ENCODE measurements at regions not wholly inside any gene's neighbourhood (a gene's known extent, or its start where the extent isn't known, plus 50 kb on each side); places are given as distances from the start of the nearest gene placed in this dataset.

- TF ChIP-seq ZFY (CRISPR knock-in tag; IDR thresholded peaks at IDR 0.05): no peak
- TF ChIP-seq NFYB (CRISPR knock-in tag; IDR thresholded peaks at IDR 0.05): no peak
- TF ChIP-seq JDP2 (CRISPR knock-in tag; IDR thresholded peaks at IDR 0.05; ENCODE audit: borderline replicate concordance): no peak
- no peak for TF ChIP-seq ZNF34 (CRISPR knock-in tag; IDR thresholded peaks at IDR 0.05; ENCODE audit: borderline replicate concordance)
- TF ChIP-seq ZNF704 (CRISPR knock-in tag; IDR thresholded peaks at IDR 0.05; ENCODE audit: borderline replicate concordance): no peak
- no peak for TF ChIP-seq HOXA9 (CRISPR knock-in tag; IDR thresholded peaks at IDR 0.05; ENCODE audit: borderline replicate concordance)
- no peak for TF ChIP-seq MEF2D (CRISPR knock-in tag; IDR thresholded peaks at IDR 0.05)
- TF ChIP-seq ZBTB2 (CRISPR knock-in tag; IDR thresholded peaks at IDR 0.05; ENCODE audit: low read depth): no peak
- no peak for TF ChIP-seq CTCF (CRISPR knock-in tag; IDR thresholded peaks at IDR 0.05)
- no peak for TF ChIP-seq THAP9 (CRISPR knock-in tag; IDR thresholded peaks at IDR 0.05; ENCODE audit: borderline replicate concordance)
These were observed 249.4 kb downstream of the ACTL7B start for GRCh38 chr9:108606401-108606800.

Measured in HepG2 (cell line).